ENCODE measurements at regions not wholly inside any gene's neighbourhood (a gene's known extent, or its start where the extent isn't known, plus 50 kb on each side); places are given as distances from the start of the nearest gene placed in this dataset.

DNA sequence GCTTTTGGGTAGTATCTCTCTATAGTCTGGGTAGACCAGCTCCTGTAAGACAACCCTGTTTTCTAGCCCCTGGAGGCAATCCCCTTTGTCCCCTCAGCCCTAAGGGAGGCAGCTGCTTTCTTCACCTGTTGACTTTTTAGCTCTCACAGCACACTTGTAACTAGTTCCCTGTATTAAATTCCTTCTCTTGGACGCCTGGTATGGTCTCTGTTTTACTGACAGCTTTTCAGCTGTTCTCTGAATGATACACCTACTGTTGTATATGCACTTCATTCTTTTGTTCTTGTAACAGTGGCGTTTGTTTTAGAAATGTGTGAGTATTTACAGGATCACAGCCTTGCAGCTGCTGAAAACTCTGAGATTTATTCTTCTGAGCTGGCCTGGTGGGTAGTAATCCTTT lies 413.0 kb upstream of the RBMS3 start (continued):
- TF ChIP-seq, protein P1, sequence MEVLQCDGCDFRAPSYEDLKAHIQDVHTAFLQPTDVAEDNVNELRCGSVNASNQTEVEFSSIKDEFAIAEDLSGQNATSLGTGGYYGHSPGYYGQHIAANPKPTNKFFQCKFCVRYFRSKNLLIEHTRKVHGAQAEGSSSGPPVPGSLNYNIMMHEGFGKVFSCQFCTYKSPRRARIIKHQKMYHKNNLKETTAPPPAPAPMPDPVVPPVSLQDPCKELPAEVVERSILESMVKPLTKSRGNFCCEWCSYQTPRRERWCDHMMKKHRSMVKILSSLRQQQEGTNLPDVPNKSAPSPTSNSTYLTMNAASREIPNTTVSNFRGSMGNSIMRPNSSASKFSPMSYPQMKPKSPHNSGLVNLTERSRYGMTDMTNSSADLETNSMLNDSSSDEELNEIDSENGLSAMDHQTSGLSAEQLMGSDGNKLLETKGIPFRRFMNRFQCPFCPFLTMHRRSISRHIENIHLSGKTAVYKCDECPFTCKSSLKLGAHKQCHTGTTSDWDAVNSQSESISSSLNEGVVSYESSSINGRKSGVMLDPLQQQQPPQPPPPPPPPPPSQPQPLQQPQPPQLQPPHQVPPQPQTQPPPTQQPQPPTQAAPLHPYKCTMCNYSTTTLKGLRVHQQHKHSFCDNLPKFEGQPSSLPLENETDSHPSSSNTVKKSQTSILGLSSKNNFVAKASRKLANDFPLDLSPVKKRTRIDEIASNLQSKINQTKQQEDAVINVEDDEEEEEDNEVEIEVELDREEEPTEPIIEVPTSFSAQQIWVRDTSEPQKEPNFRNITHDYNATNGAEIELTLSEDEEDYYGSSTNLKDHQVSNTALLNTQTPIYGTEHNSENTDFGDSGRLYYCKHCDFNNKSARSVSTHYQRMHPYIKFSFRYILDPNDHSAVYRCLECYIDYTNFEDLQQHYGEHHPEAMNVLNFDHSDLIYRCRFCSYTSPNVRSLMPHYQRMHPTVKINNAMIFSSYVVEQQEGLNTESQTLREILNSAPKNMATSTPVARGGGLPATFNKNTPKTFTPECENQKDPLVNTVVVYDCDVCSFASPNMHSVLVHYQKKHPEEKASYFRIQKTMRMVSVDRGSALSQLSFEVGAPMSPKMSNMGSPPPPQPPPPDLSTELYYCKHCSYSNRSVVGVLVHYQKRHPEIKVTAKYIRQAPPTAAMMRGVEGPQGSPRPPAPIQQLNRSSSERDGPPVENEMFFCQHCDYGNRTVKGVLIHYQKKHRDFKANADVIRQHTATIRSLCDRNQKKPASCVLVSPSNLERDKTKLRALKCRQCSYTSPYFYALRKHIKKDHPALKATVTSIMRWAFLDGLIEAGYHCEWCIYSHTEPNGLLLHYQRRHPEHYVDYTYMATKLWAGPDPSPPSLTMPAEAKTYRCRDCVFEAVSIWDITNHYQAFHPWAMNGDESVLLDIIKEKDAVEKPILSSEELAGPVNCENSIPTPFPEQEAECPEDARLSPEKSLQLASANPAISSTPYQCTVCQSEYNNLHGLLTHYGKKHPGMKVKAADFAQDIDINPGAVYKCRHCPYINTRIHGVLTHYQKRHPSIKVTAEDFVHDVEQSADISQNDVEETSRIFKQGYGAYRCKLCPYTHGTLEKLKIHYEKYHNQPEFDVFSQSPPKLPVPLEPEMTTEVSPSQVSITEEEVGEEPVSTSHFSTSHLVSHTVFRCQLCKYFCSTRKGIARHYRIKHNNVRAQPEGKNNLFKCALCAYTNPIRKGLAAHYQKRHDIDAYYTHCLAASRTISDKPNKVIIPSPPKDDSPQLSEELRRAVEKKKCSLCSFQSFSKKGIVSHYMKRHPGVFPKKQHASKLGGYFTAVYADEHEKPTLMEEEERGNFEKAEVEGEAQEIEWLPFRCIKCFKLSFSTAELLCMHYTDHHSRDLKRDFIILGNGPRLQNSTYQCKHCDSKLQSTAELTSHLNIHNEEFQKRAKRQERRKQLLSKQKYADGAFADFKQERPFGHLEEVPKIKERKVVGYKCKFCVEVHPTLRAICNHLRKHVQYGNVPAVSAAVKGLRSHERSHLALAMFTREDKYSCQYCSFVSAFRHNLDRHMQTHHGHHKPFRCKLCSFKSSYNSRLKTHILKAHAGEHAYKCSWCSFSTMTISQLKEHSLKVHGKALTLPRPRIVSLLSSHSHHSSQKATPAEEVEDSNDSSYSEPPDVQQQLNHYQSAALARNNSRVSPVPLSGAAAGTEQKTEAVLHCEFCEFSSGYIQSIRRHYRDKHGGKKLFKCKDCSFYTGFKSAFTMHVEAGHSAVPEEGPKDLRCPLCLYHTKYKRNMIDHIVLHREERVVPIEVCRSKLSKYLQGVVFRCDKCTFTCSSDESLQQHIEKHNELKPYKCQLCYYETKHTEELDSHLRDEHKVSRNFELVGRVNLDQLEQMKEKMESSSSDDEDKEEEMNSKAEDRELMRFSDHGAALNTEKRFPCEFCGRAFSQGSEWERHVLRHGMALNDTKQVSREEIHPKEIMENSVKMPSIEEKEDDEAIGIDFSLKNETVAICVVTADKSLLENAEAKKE (CRISPR knock-in tag; IDR thresholded peaks at IDR 0.05) = no peak
- TF ChIP-seq EZH2phosphoT487 (IDR thresholded peaks at IDR 0.05; ENCODE audit: unreplicated experiment) = no peak

DNA sequence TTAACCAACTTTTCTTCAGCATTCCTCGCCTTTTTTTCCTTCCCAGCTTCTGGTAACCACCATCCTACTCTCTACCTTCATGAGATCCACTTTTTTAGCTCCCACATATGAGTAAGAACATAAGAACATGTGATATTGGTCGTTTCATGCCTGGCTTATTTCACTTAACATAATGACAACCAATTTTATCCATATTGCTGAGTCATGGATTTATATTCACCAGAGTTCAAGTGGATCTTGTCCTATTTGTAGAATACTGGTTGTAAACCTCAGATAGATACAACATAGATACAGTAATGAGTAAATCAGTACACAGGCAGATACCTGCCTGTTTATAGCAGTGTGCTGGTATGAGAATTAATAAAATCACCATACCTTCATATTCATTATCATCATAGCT lies 412.0 kb upstream of the RBMS3 start:
- H3K4me1 Mint-ChIP-seq = no peaks in the 10 kb centered on the region
- no peak overlapping the region for H3K4me3 Mint-ChIP-seq
- Histone ChIP-seq H2AFZ (no peak overlapping the region), H3K36me3 (ENCODE audit: insufficient read depth) (no peaks in the 10 kb centered on the region), H3F3A (replicated peaks; ENCODE audit: low read depth) (no peaks in the 10 kb centered on the region), H3K4me1 (ENCODE audit: insufficient read depth) (0 out of 2 replicates have a peak, but pooled peaks cover 4% of the 10 kb centered on the region), H3K79me2 (replicated peaks; ENCODE audit: insufficient read depth) (no peaks in the 10 kb centered on the region), H3K4me3 (no peak overlapping the region), H4K20me1 (replicated peaks; ENCODE audit: insufficient read depth) (no peaks in the 10 kb centered on the region), H3K9me2 (ENCODE audit: insufficient read depth) (no peaks in the 10 kb centered on the region), H3K27ac (ENCODE audit: low read depth) (no peak overlapping the region), H3K4me2 (no peak overlapping the region), H3K27me3 (ENCODE audit: insufficient read depth) (no peaks in the 10 kb centered on the region)
- ATAC-seq (no peak), DNase-seq (ENCODE audit: low spot score) (no peak)
- H3K9me3 Mint-ChIP-seq = no peaks in the 10 kb centered on the region
- H3K27ac Mint-ChIP-seq = no peak overlapping the region
- H3K27me3 Mint-ChIP-seq (ENCODE audit: insufficient read depth, low read depth, poor library complexity) = no peaks in the 10 kb centered on the region
- no peaks in the 10 kb centered on the region for H3K36me3 Mint-ChIP-seq (ENCODE audit: low read depth)
- TF ChIP-seq ZNF114 (CRISPR knock-in tag; IDR thresholded peaks at IDR 0.05) = no peak
- TF ChIP-seq, protein P2, sequence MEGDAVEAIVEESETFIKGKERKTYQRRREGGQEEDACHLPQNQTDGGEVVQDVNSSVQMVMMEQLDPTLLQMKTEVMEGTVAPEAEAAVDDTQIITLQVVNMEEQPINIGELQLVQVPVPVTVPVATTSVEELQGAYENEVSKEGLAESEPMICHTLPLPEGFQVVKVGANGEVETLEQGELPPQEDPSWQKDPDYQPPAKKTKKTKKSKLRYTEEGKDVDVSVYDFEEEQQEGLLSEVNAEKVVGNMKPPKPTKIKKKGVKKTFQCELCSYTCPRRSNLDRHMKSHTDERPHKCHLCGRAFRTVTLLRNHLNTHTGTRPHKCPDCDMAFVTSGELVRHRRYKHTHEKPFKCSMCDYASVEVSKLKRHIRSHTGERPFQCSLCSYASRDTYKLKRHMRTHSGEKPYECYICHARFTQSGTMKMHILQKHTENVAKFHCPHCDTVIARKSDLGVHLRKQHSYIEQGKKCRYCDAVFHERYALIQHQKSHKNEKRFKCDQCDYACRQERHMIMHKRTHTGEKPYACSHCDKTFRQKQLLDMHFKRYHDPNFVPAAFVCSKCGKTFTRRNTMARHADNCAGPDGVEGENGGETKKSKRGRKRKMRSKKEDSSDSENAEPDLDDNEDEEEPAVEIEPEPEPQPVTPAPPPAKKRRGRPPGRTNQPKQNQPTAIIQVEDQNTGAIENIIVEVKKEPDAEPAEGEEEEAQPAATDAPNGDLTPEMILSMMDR (conservative IDR thresholded peaks at IDR 0.05; ENCODE audit: low read depth in 2 of 2) = no peak
- TF ChIP-seq, protein P3, sequence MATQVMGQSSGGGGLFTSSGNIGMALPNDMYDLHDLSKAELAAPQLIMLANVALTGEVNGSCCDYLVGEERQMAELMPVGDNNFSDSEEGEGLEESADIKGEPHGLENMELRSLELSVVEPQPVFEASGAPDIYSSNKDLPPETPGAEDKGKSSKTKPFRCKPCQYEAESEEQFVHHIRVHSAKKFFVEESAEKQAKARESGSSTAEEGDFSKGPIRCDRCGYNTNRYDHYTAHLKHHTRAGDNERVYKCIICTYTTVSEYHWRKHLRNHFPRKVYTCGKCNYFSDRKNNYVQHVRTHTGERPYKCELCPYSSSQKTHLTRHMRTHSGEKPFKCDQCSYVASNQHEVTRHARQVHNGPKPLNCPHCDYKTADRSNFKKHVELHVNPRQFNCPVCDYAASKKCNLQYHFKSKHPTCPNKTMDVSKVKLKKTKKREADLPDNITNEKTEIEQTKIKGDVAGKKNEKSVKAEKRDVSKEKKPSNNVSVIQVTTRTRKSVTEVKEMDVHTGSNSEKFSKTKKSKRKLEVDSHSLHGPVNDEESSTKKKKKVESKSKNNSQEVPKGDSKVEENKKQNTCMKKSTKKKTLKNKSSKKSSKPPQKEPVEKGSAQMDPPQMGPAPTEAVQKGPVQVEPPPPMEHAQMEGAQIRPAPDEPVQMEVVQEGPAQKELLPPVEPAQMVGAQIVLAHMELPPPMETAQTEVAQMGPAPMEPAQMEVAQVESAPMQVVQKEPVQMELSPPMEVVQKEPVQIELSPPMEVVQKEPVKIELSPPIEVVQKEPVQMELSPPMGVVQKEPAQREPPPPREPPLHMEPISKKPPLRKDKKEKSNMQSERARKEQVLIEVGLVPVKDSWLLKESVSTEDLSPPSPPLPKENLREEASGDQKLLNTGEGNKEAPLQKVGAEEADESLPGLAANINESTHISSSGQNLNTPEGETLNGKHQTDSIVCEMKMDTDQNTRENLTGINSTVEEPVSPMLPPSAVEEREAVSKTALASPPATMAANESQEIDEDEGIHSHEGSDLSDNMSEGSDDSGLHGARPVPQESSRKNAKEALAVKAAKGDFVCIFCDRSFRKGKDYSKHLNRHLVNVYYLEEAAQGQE (IDR thresholded peaks at IDR 0.05; ENCODE audit: unreplicated experiment) = no peak
